HCT116 (cell line): ENCODE measurements at regions not wholly inside any gene's neighbourhood (a gene's known extent, or its start where the extent isn't known, plus 50 kb on each side); places are given as distances from the start of the nearest gene placed in this dataset.

ENCODE experiments used
- ATAC-seq: fragments of 200-7000 bp; cut with Tn5 transposase; 2 replicates; pipeline ENCODE4 v1.9.1; 2020; ENCODE audit warnings: mild to moderate bottlenecking, moderate library complexity
- BruUV-seq: library from RNA; stranded (reverse); fragments of 400-500 nt; replicated peaks from 2 replicates; lab custom pipeline; 2021; lab: Mats Ljungman, UMichigan
- CTCF ChIA-PET: fragments of 300-600 bp; sonication (Branson Sonifier 250); formaldehyde crosslinking; loops from one replicate; lab custom pipeline; 2021; ENCODE audit warnings: antibody characterized with exemption; lab: Charles Lee
- POLR2A ChIA-PET: fragments of 300-600, 350-600 bp; sonication (Branson Sonifier 250); formaldehyde crosslinking; loops from one replicate; lab custom pipeline; 2021; ENCODE audit warnings: antibody characterized with exemption; lab: Charles Lee
- RAD21 ChIA-PET, 2 experiments: fragments of 300-600 bp; sonication (Branson Sonifier 250); formaldehyde crosslinking; loops; one replicate each; lab custom pipeline; 2023; ENCODE audit warnings: low total read pairs in 2 of 2; ENCODE audit not compliant: uncharacterized antibody in 2 of 2, unreplicated experiment in 2 of 2, low non-redundant PET in 1 of 2; lab: Charles Lee
- DNase-seq: peaks from one replicate; pipeline ENCODE4 v3.0.0-alpha.2; 2010; ENCODE audit warnings: low read depth, low spot score
- H2AFZ ChIP-seq: fragments of 200-600 bp; shearing (Covaris generic), sonication (generic); 2 replicates; pipeline ENCODE4 v1.6.1; 2017; ENCODE audit warnings: low read depth, mixed run types, mixed read lengths, antibody characterized with exemption, low read length; ENCODE audit not compliant: poor library complexity, severe bottlenecking
- H3K27ac ChIP-seq: 2 replicates; pipeline ENCODE4 v1.5.1; 2012; ENCODE audit warnings: low read depth, low read length
- H3K27me3 ChIP-seq: fragments of 200-600 bp; sonication (generic); 2 replicates; pipeline ENCODE4 v1.6.1; 2016; ENCODE audit warnings: mixed run types, low read length, mixed read lengths; ENCODE audit not compliant: insufficient read depth
- H3K36me3 ChIP-seq, 2 experiments: fragments of 200-500 bp in 1 of 2; fragments of 200-600 bp in 1 of 2; sonication (Bioruptor generic) in 1 of 2; sonication (generic) in 1 of 2; 2 replicates each; pipeline versions ENCODE4 v1.5.1 to v1.6.1; 2014 to 2016; ENCODE audit warnings: low read length in 2 of 2, inconsistent platforms in 1 of 2, mixed read lengths in 1 of 2, mixed run types in 1 of 2; ENCODE audit not compliant: insufficient read depth in 2 of 2, control insufficient read depth in 1 of 2
- H3K4me1 ChIP-seq, 2 experiments: fragments of 200-600 bp in 1 of 2; sonication (generic) in 1 of 2; 2 replicates each; pipeline versions ENCODE4 v1.5.1 to v1.6.1; 2012 to 2017; ENCODE audit warnings: low read length in 2 of 2, inconsistent platforms in 1 of 2, mild to moderate bottlenecking in 1 of 2, mixed read lengths in 1 of 2, mixed run types in 1 of 2, moderate library complexity in 1 of 2; ENCODE audit not compliant: insufficient read depth in 2 of 2, control insufficient read depth in 1 of 2
- H3K4me2 ChIP-seq: fragments of 200-600 bp; sonication (generic); 2 replicates; pipeline ENCODE4 v1.6.1; 2017; ENCODE audit warnings: mixed run types, low read length, mixed read lengths
- H3K4me3 ChIP-seq, 2 experiments: fragments of 200-600 bp in 1 of 2; sonication (generic) in 1 of 2; replicated peaks in 1 of 2; 2 replicates each; pipeline ENCODE4 v1.5.1; 2011 to 2016; ENCODE audit warnings: low read length in 2 of 2, control low read depth in 1 of 2, low read depth in 1 of 2, mild to moderate bottlenecking in 1 of 2, mixed read lengths in 1 of 2, mixed run types in 1 of 2
- H3K79me2 ChIP-seq: fragments of 200-600 bp; sonication (generic); 2 replicates; pipeline ENCODE4 v1.6.1; 2017; ENCODE audit warnings: mild to moderate bottlenecking, mixed run types, low read length, moderate library complexity, mixed read lengths; ENCODE audit not compliant: insufficient read depth
- H3K9ac ChIP-seq: fragments of 200-600 bp; sonication (generic); 2 replicates; pipeline ENCODE4 v1.6.1; 2016; ENCODE audit warnings: low read length, mixed read lengths
- H3K9me2 ChIP-seq: fragments of 200-600 bp; sonication (generic), shearing (Covaris generic); 2 replicates; pipeline ENCODE4 v1.6.1; 2017; ENCODE audit warnings: mixed run types, mild to moderate bottlenecking, moderate library complexity; ENCODE audit not compliant: insufficient read depth
- H3K9me3 ChIP-seq, 2 experiments: fragments of 200-500 bp in 1 of 2; fragments of 200-600 bp in 1 of 2; sonication (Bioruptor generic) in 1 of 2; sonication (generic) in 1 of 2; 2 replicates each; pipeline ENCODE4 v1.6.1; 2014 to 2017; ENCODE audit warnings: low read length in 2 of 2, mixed read lengths in 2 of 2, inconsistent platforms in 1 of 2, low read depth in 1 of 2, mild to moderate bottlenecking in 1 of 2, mixed run types in 1 of 2, moderate library complexity in 1 of 2; ENCODE audit not compliant: control insufficient read depth in 1 of 2, insufficient read depth in 1 of 2
- H4K20me1 ChIP-seq: fragments of 200-600 bp; sonication (generic), shearing (Covaris generic); 2 replicates; pipeline ENCODE4 v1.6.1; 2017; ENCODE audit warnings: mixed run types, mild to moderate bottlenecking, moderate library complexity; ENCODE audit not compliant: insufficient read depth
- CTCF ChIP-seq, 3 experiments: fragments of 200-600 bp in 1 of 3; sonication (generic) in 1 of 3; IDR thresholded peaks in 2 of 3; conservative IDR thresholded peaks in 1 of 3; 2 replicates each; pipeline ENCODE4 v1.5.1; 2012 to 2017; ENCODE audit warnings: low read depth in 2 of 3, low read length in 2 of 3, antibody characterized with exemption in 1 of 3, borderline replicate concordance in 1 of 3, control low read depth in 1 of 3, mild to moderate bottlenecking in 1 of 3, mixed read lengths in 1 of 3, mixed run types in 1 of 3, moderate library complexity in 1 of 3; ENCODE audit not compliant: insufficient read depth in 1 of 3
- EGR1 ChIP-seq: IDR thresholded peaks from 2 replicates; pipeline ENCODE4 v1.6.1; 2012; ENCODE audit warnings: low read depth
- ELF1 ChIP-seq: IDR thresholded peaks from 2 replicates; pipeline ENCODE4 v1.6.1; 2012; ENCODE audit warnings: low read depth, borderline replicate concordance
- JUND ChIP-seq: IDR thresholded peaks from 2 replicates; pipeline ENCODE4 v1.6.1; 2012
- POLR2AphosphoS5 ChIP-seq: IDR thresholded peaks from 2 replicates; pipeline ENCODE4 v1.6.1; 2011; ENCODE audit warnings: mild to moderate bottlenecking, low read depth, low read length, moderate library complexity
- RAD21 ChIP-seq: IDR thresholded peaks from 2 replicates; pipeline ENCODE4 v1.6.1; 2012; ENCODE audit warnings: low read depth, mild to moderate bottlenecking
- SRF ChIP-seq: IDR thresholded peaks from 2 replicates; pipeline ENCODE4 v1.6.1; 2012; ENCODE audit warnings: low read depth
- intact Hi-C: fragments of 100-400 bp; cut with micrococcal nuclease; formaldehyde crosslinking; loops from 2 replicates; pipeline ENCODE4 v1.10.0; 2022
- TF ChIP-seq, protein P1 (sequence below): IDR thresholded peaks from 2 replicates; pipeline ENCODE4 v1.6.1; 2012
- TF ChIP-seq, protein P2 (sequence below): IDR thresholded peaks from 2 replicates; pipeline ENCODE4 v1.6.1; 2012; ENCODE audit warnings: low read depth

DNA sequence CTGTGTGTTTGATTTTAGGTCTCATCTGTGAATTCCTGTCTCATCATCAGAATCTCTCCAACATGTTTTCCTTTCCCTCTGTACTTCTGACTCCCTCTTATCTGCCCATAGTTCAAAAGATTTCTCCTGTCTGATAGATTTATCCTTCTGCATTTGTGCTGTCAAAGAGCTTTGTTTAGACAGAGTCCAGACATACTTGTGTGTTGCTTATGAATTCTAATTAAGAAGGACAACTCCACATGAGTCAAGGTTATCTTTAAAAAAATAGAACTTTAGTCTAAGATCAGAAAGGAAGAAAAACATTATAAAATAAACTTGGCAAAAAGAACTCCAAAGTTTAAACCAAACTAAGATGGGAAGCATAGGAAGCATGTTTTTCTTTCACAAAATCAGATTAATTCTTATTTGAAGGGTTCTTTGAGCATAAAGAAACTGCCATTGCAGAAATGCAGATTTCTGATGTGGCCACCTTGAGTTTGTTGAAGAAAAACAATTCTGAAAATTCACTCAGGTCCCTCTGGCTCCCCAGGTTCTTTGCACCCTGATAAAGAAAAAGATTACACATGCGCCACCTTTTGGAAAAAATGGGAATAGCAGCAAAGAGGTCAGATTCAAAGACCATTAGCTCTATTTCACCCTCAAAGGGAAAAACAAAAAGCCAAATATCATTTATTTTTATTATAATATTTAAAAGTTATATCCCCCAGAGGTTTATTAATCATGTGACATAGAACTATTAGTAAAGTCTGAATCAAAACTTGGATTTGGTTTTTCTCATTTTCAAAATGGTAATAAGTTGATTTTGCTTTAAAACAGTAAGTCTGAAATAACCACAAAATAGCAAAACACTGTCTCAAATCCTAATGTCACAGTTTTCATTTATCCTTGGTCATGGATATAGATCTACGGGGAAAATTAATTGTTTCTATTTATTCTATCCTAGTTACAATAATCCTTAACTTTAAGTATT is 143.7 kb upstream of the DCN start:
- Histone ChIP-seq H3K36me3 (no peaks in the 10 kb centered on the region), H3K27me3 (no peaks in the 10 kb centered on the region), H3K9me3 (no peaks in the 10 kb centered on the region), H3K4me1 (no peaks in the 10 kb centered on the region), H3K79me2 (no peaks in the 10 kb centered on the region), H3K9ac (no peak overlapping the region), H2AFZ (peak overlapping the region; percentile 30), H4K20me1 (no peaks in the 10 kb centered on the region), H3K9me2 (no peaks in the 10 kb centered on the region), H3K27ac (no peak overlapping the region), H3K4me3 (no peak overlapping the region), H3K4me2 (no peak overlapping the region)
- no TSS peak for BruUV-seq
- POLR2A ChIA-PET, result no interaction called here
- intact Hi-C loops, result loop anchor here (1.0 to 10.0 kb wide), 3 partner anchors 152 to 348 kb away; no protein-coding TSS in a partner anchor
- RAD21 ChIA-PET, result no interaction called here
- TF ChIP-seq, protein P1, sequence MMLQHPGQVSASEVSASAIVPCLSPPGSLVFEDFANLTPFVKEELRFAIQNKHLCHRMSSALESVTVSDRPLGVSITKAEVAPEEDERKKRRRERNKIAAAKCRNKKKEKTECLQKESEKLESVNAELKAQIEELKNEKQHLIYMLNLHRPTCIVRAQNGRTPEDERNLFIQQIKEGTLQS, result no peak
- TF ChIP-seq RAD21 (peak; percentile 64), EGR1 (no peak), CTCF (IDR thresholded peaks at IDR 0.05 in 2 of 3, conservative IDR thresholded peaks at IDR 0.05 in 1 of 3; ENCODE audit: borderline replicate concordance in 1 of 3, insufficient read depth in 1 of 3, low read depth in 2 of 3, low read length in 2 of 3) (peak; percentile 60 to 70 (median 66); a peak in 5 of 6 replicates)
- DNase-seq (peak; percentile 19), ATAC-seq (peak; percentile 55)
- CTCF ChIA-PET, result interaction anchor here (0.6 to 2.8 kb wide), 16 partner anchors 9 to 381 kb away, joined by 3 to 13 read pairs (median 4); partner anchors contain the start of gene LUM

- Histone ChIP-seq H3K4me1 (no peaks in the 10 kb centered on the region), H3K9me2 (no peaks in the 10 kb centered on the region), H3K79me2 (no peaks in the 10 kb centered on the region), H3K27ac (no peak overlapping the region), H3K4me2 (no peak overlapping the region), H3K27me3 (no peaks in the 10 kb centered on the region), H3K36me3 (no peaks in the 10 kb centered on the region), H3K4me3 (no peak overlapping the region), H4K20me1 (no peaks in the 10 kb centered on the region), H3K9ac (no peak overlapping the region), H2AFZ (no peak overlapping the region), H3K9me3 (no peaks in the 10 kb centered on the region)
- ChIA-PET POLR2A (no interaction called here), CTCF (no interaction called here), RAD21 (no interaction called here)
- ATAC-seq (no peak), DNase-seq (no peak)
- no TSS peak for BruUV-seq
- TF ChIP-seq JUND (no peak), RAD21 (no peak), ELF1 (no peak), POLR2AphosphoS5 (no peak), SRF (no peak)
- TF ChIP-seq, protein P2, sequence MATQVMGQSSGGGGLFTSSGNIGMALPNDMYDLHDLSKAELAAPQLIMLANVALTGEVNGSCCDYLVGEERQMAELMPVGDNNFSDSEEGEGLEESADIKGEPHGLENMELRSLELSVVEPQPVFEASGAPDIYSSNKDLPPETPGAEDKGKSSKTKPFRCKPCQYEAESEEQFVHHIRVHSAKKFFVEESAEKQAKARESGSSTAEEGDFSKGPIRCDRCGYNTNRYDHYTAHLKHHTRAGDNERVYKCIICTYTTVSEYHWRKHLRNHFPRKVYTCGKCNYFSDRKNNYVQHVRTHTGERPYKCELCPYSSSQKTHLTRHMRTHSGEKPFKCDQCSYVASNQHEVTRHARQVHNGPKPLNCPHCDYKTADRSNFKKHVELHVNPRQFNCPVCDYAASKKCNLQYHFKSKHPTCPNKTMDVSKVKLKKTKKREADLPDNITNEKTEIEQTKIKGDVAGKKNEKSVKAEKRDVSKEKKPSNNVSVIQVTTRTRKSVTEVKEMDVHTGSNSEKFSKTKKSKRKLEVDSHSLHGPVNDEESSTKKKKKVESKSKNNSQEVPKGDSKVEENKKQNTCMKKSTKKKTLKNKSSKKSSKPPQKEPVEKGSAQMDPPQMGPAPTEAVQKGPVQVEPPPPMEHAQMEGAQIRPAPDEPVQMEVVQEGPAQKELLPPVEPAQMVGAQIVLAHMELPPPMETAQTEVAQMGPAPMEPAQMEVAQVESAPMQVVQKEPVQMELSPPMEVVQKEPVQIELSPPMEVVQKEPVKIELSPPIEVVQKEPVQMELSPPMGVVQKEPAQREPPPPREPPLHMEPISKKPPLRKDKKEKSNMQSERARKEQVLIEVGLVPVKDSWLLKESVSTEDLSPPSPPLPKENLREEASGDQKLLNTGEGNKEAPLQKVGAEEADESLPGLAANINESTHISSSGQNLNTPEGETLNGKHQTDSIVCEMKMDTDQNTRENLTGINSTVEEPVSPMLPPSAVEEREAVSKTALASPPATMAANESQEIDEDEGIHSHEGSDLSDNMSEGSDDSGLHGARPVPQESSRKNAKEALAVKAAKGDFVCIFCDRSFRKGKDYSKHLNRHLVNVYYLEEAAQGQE, result no peak
- intact Hi-C loops, result loop anchor here (10.0 kb wide), 2 partner anchors 146 to 216 kb away; no protein-coding TSS in a partner anchor
These were observed 138.4 kb upstream of the DCN start for GRCh38 chr12:91320999-91321398.
